K562 (cell line): ENCODE measurements at regions not wholly inside any gene's neighbourhood (a gene's known extent, or its start where the extent isn't known, plus 50 kb on each side); places are given as distances from the start of the nearest gene placed in this dataset.

Experiments
- ATAC-seq: fragments of 200-7000 bp; cut with Tn5 transposase; 3 replicates; pipeline ENCODE4 v1.9.1; 2020; ENCODE audit warnings: moderate library complexity
- BruUV-seq: library from RNA; stranded (reverse); fragments of 400-500 nt; replicated peaks from 2 replicates; lab custom pipeline; 2021; lab: Mats Ljungman, UMichigan
- CTCF ChIA-PET: fragments of 300-600 bp; formaldehyde crosslinking; extraction: SDS; loops from one replicate; lab custom pipeline; 2021; ENCODE audit warnings: low intra/inter-chr PET ratio; lab: Yijun Ruan, JAX
- POLR2A ChIA-PET: fragments of 300-600, 350-650 bp; sonication (Branson Sonifier 250); formaldehyde crosslinking; extraction: SDS; loops from one replicate; lab custom pipeline; 2021; ENCODE audit warnings: antibody characterized with exemption, inconsistent platforms; lab: Yijun Ruan, JAX
- DNase-seq, 4 experiments: peaks; one replicate each; pipeline versions ENCODE4 v3.0.0 to v3.0.0-alpha.2; 2011 to 2018; ENCODE audit warnings: low spot score in 3 of 4, mixed read lengths in 3 of 4; ENCODE audit errors: extremely low read depth in 1 of 4
- FAIRE-seq: peaks from 2 replicates; lab custom pipeline; 2011; peaks lifted over from hg19 to GRCh38; lab: Jason Lieb, UNC
- H2AFZ ChIP-seq: 2 replicates; pipeline ENCODE4 v1.6.0; 2011; ENCODE audit warnings: low read depth, low read length, control low read depth, inconsistent platforms
- H3K27ac ChIP-seq: fragments of 200-600 bp; 3 replicates; pipeline ENCODE4 v1.8.0; 2011; ENCODE audit warnings: low read depth, mild to moderate bottlenecking, control low read depth, inconsistent platforms, low read length, moderate library complexity, mixed read lengths; ENCODE audit errors: extremely low read depth
- H3K27me3 ChIP-seq, 2 experiments: fragments of 300-600 bp in 1 of 2; 2 replicates in 1 of 2; 3 replicates in 1 of 2; pipeline versions ENCODE4 v1.6.0 to v1.8.0; 2011; ENCODE audit warnings: inconsistent platforms in 2 of 2, low read length in 2 of 2, mild to moderate bottlenecking in 1 of 2, mixed read lengths in 1 of 2, moderate library complexity in 1 of 2; ENCODE audit not compliant: control insufficient read depth in 2 of 2, insufficient read depth in 2 of 2
- H3K36me3 ChIP-seq: fragments of 300-600 bp; 3 replicates; pipeline ENCODE4 v1.8.0; 2011; ENCODE audit warnings: mild to moderate bottlenecking, low read length, inconsistent platforms; ENCODE audit not compliant: control insufficient read depth, insufficient read depth
- H3K4me1 ChIP-seq, 2 experiments: fragments of 200-600 bp in 1 of 2; replicated peaks in 1 of 2; 2 replicates in 1 of 2; 3 replicates in 1 of 2; pipeline versions ENCODE4 v1.5.1 to v1.8.0; 2011; ENCODE audit warnings: inconsistent platforms in 2 of 2, low read length in 2 of 2, mild to moderate bottlenecking in 1 of 2, mixed read lengths in 1 of 2, moderate library complexity in 1 of 2; ENCODE audit not compliant: control insufficient read depth in 2 of 2, insufficient read depth in 2 of 2
- H3K4me2 ChIP-seq: 2 replicates; pipeline ENCODE4 v1.6.1; 2011; ENCODE audit warnings: low read length, control low read depth, inconsistent platforms, mixed read lengths; ENCODE audit not compliant: insufficient read depth
- H3K4me3 ChIP-seq: fragments of 200-600 bp; sonication (generic), shearing (Covaris generic); 2 replicates; pipeline ENCODE4 v1.5.1; 2016; ENCODE audit warnings: control low read depth, inconsistent platforms
- H3K79me2 ChIP-seq: fragments of 200-600 bp; 3 replicates; pipeline ENCODE4 v1.8.0; 2011; ENCODE audit warnings: low read length, inconsistent platforms; ENCODE audit not compliant: control insufficient read depth, insufficient read depth
- H3K9ac ChIP-seq, 2 experiments: 2 replicates each; pipeline versions ENCODE4 v1.6.0 to v1.6.1; 2011; ENCODE audit warnings: low read depth in 2 of 2, low read length in 2 of 2, control low read depth in 1 of 2, inconsistent platforms in 1 of 2, mild to moderate bottlenecking in 1 of 2, mixed read lengths in 1 of 2; ENCODE audit not compliant: insufficient read depth in 1 of 2
- H3K9me1 ChIP-seq: one replicate; pipeline ENCODE4 v1.6.0; 2011; ENCODE audit warnings: inconsistent platforms, mild to moderate bottlenecking, low read length, moderate library complexity; ENCODE audit not compliant: control insufficient read depth, insufficient read depth
- H3K9me3 ChIP-seq: replicated peaks from 2 replicates; pipeline ENCODE4 v1.5.1; 2011; ENCODE audit warnings: low read depth, low read length, inconsistent platforms; ENCODE audit not compliant: control insufficient read depth, insufficient read depth
- H4K20me1 ChIP-seq: replicated peaks from 2 replicates; pipeline ENCODE4 v1.6.1; 2011; ENCODE audit warnings: low read length, inconsistent platforms, mixed read lengths; ENCODE audit not compliant: control insufficient read depth, insufficient read depth
- ARID1B ChIP-seq: fragments of 450-650 bp; IDR thresholded peaks from 2 replicates; pipeline ENCODE4 v1.6.1; 2016; ENCODE audit warnings: antibody characterized with exemption, mild to moderate bottlenecking, inconsistent platforms
- HNRNPLL ChIP-seq: fragments of 200-400 bp; formaldehyde crosslinking; IDR thresholded peaks from 2 replicates; pipeline ENCODE4 v1.6.1; 2017; ENCODE audit warnings: low read length, low read depth, mild to moderate bottlenecking; ENCODE audit not compliant: poor library complexity, severe bottlenecking
- MBD1 ChIP-seq: fragments of 250-450 bp; sonication (Bioruptor Pico); IDR thresholded peaks from 2 replicates; pipeline ENCODE4 v1.8.0; 2022; ENCODE audit warnings: inconsistent platforms
- PCBP1 ChIP-seq: fragments of 200-400 bp; formaldehyde crosslinking; IDR thresholded peaks from 2 replicates; pipeline ENCODE4 v1.6.1; 2018; ENCODE audit warnings: mild to moderate bottlenecking, low read depth, low read length; ENCODE audit not compliant: poor library complexity, severe bottlenecking
- PRDM10 ChIP-seq: fragments of 450-650 bp; IDR thresholded peaks from 2 replicates; pipeline ENCODE4 v1.6.1; 2018; ENCODE audit not compliant: partially characterized antibody
- SAFB ChIP-seq: fragments of 200-400 bp; formaldehyde crosslinking; IDR thresholded peaks from 2 replicates; pipeline ENCODE4 v1.6.1; 2017; ENCODE audit warnings: low read depth, low read length, borderline replicate concordance
- ZBTB9 ChIP-seq: fragments of 450-650 bp; formaldehyde crosslinking; IDR thresholded peaks from 2 replicates; pipeline ENCODE4 v1.4.0; 2020; ENCODE audit warnings: mild to moderate bottlenecking, moderate library complexity
- ZNF561 ChIP-seq: fragments of 450-650 bp; formaldehyde crosslinking; conservative IDR thresholded peaks from 2 replicates; pipeline ENCODE4 v1.4.0; 2020; ENCODE audit warnings: mild to moderate bottlenecking, moderate library complexity
- WGBS: fragments of 100-300 bp; shearing (Covaris generic); methylation state at CpG from one replicate; pipeline ENCODE4 v1.1.6; 2016; ENCODE audit warnings: low coverage, mixed read lengths; ENCODE audit not compliant: insufficient coverage; ENCODE audit errors: missing lambda C conversion rate; 5-methylcytosine and 5-hydroxymethylcytosine counted together
- in situ Hi-C: fragments of 300-500 bp; cut with MboI; formaldehyde crosslinking; loops from 4 replicates; pipeline ENCODE4 v1.15.0; 2018; ENCODE audit warnings: inconsistent platforms, mixed read lengths
- intact Hi-C: fragments of 100-400 bp; cut with micrococcal nuclease; formaldehyde crosslinking; loops from 2 replicates; pipeline ENCODE4 v1.14.2; 2022
- TF ChIP-seq, protein P1 (sequence below): sonication (generic); formaldehyde crosslinking; IDR thresholded peaks from 2 replicates; pipeline ENCODE4 v1.8.0; 2022; ENCODE audit warnings: mild to moderate bottlenecking, missing genetic modification reagents
- TF ChIP-seq, protein P2 (sequence below): fragments of 450-650 bp; IDR thresholded peaks from 2 replicates; pipeline ENCODE4 v1.6.1; 2016; ENCODE audit warnings: mild to moderate bottlenecking

DNA sequence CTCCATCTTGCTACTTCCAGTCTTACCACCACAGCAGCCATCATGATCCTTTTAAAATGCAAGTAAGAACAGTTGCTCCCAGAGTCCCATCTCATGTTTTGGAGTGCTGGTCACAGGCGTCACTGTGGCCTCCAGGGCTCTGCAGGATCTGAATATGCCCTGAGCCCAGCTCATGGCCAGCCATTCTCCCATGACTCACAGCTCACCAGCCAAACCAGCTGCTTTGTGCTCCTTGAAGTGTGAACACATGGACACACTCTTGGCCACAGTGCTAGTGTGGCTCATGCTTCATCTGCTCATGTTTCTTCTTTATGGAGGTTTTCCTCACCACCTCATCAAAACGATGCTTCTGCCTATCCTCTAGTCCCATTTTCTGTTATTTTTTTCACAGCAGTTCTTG lies 466.5 kb downstream of the UQCRFS1 start (continued):
- TF ChIP-seq MBD1 (CRISPR knock-in tag): no peak
- TF ChIP-seq, protein P1, sequence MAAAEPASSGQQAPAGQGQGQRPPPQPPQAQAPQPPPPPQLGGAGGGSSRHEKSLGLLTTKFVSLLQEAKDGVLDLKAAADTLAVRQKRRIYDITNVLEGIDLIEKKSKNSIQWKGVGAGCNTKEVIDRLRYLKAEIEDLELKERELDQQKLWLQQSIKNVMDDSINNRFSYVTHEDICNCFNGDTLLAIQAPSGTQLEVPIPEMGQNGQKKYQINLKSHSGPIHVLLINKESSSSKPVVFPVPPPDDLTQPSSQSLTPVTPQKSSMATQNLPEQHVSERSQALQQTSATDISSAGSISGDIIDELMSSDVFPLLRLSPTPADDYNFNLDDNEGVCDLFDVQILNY (CRISPR knock-in tag): no peak

- in situ Hi-C loops (loop anchor here (25.0 kb wide), 1 partner anchor 842 kb away; no protein-coding TSS in a partner anchor), intact Hi-C loops (no loop called here)
- no peak for ATAC-seq
- BruUV-seq: no TSS peak
- Histone ChIP-seq H3K4me3 (no peak overlapping the region), H4K20me1 (no peaks in the 10 kb centered on the region), H3K4me1 (no peaks in the 10 kb centered on the region), H3K9me1 (no peaks in the 10 kb centered on the region), H3K4me2 (no peak overlapping the region), H3K79me2 (no peaks in the 10 kb centered on the region), H2AFZ (no peak overlapping the region), H3K36me3 (no peaks in the 10 kb centered on the region), H3K27me3 (no peaks in the 10 kb centered on the region), H3K9me3 (no peaks in the 10 kb centered on the region), H3K27ac (no peak overlapping the region), H3K9ac (no peak overlapping the region)
- FAIRE-seq: no peak
- POLR2A ChIA-PET: interaction anchor here (0.5 to 0.9 kb wide), 2 partner anchors 19 to 63 kb away, joined by 3 read pairs; no protein-coding TSS in a partner anchor
- CTCF ChIA-PET: no interaction called here
- 0% methylated on average over 6 of the region's 6 CpGs for WGBS
- no peak for DNase-seq
- TF ChIP-seq SAFB (no peak), ARID1B (no peak), PRDM10 (no peak), ZNF561 (CRISPR knock-in tag) (no peak), PCBP1 (no peak), HNRNPLL (no peak), ZBTB9 (CRISPR knock-in tag) (no peak)
- TF ChIP-seq, protein P2, sequence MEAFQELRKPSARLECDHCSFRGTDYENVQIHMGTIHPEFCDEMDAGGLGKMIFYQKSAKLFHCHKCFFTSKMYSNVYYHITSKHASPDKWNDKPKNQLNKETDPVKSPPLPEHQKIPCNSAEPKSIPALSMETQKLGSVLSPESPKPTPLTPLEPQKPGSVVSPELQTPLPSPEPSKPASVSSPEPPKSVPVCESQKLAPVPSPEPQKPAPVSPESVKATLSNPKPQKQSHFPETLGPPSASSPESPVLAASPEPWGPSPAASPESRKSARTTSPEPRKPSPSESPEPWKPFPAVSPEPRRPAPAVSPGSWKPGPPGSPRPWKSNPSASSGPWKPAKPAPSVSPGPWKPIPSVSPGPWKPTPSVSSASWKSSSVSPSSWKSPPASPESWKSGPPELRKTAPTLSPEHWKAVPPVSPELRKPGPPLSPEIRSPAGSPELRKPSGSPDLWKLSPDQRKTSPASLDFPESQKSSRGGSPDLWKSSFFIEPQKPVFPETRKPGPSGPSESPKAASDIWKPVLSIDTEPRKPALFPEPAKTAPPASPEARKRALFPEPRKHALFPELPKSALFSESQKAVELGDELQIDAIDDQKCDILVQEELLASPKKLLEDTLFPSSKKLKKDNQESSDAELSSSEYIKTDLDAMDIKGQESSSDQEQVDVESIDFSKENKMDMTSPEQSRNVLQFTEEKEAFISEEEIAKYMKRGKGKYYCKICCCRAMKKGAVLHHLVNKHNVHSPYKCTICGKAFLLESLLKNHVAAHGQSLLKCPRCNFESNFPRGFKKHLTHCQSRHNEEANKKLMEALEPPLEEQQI: no peak
Observed at GRCh38 chr19:28744943-28745342, 468.0 kb downstream of the UQCRFS1 start.
